ENCODE measurements at regions not wholly inside any gene's neighbourhood (a gene's known extent, or its start where the extent isn't known, plus 50 kb on each side); places are given as distances from the start of the nearest gene placed in this dataset.

DNA sequence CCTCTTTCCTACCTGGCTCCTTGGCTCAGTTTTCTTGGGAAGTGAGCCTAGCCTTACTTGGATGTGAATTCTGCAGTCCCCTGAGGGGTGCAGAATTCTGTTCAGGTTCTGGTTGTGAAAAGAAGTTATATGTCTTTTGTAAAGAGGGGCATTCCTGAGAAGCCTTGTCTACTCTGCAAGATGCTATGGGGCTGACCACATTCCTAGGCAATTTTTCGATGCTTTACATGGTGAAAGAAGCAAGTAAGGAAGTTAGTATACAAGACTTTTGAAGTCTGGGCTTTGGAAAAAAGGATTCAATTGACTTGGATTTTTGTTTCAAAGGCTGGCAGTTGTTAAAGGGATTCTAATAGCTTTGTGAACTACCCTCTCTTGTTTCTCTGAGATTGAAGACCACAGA lies 167.9 kb upstream of the STMND1 start:
- TF ChIP-seq POLR2A (IDR thresholded peaks at IDR 0.05; ENCODE audit: low read length) = no peak
- no peak for TF ChIP-seq GATA1 (IDR thresholded peaks at IDR 0.05; ENCODE audit: low read depth, low read length)

Data from erythroblast (primary cell).